GM23248 (cell line): ENCODE measurements at regions not wholly inside any gene's neighbourhood (a gene's known extent, or its start where the extent isn't known, plus 50 kb on each side); places are given as distances from the start of the nearest gene placed in this dataset.

Experiments used
- EZH2 ChIP-seq: fragments of 200-600 bp; sonication (generic); IDR thresholded peaks from 2 replicates; pipeline ENCODE4 v1.6.1; 2018; ENCODE audit warnings: antibody characterized with exemption, mild to moderate bottlenecking; ENCODE audit not compliant: insufficient read depth, poor library complexity, severe bottlenecking
- EZH2phosphoT487 ChIP-seq: fragments of 200-600 bp; sonication (generic); IDR thresholded peaks from 2 replicates; pipeline ENCODE4 v1.6.1; 2018; ENCODE audit warnings: antibody characterized with exemption, moderate library complexity, mild to moderate bottlenecking, low read depth; ENCODE audit not compliant: insufficient read depth

- TF ChIP-seq EZH2 (no peak), EZH2phosphoT487 (no peak)
These were observed 69.7 kb downstream of the UFM1 start for GRCh38 chr13:38419312-38419873.
